Liver (tissue), 8 donors: ENCODE measurements at regions not wholly inside any gene's neighbourhood (a gene's known extent, or its start where the extent isn't known, plus 50 kb on each side); places are given as distances from the start of the nearest gene placed in this dataset.

ENCODE experiments used
- DNase-seq: peaks from one replicate; pipeline ENCODE4 v3.0.0-alpha.2; 2017; ENCODE audit warnings: low spot score
- H3K27ac ChIP-seq, 2 donors: one replicate each; pipeline ENCODE4 v1.7.0; 2013; ENCODE audit warnings: inconsistent platforms in 2 of 2, low read length in 2 of 2, control low read depth in 1 of 2, low read depth in 1 of 2, mild to moderate bottlenecking in 1 of 2
- H3K27me3 ChIP-seq, 4 donors: one replicate each; pipeline versions ENCODE4 v1.6.1 to v1.7.0; 2013; ENCODE audit warnings: low read length in 3 of 4, inconsistent platforms in 1 of 4, mild to moderate bottlenecking in 1 of 4, moderate library complexity in 1 of 4; ENCODE audit not compliant: control insufficient read depth in 4 of 4, insufficient read depth in 4 of 4
- H3K36me3 ChIP-seq, 4 donors: one replicate each; pipeline versions ENCODE4 v1.6.1 to v1.7.0; 2013; ENCODE audit warnings: low read length in 3 of 4, mild to moderate bottlenecking in 3 of 4, low read depth in 1 of 4, moderate library complexity in 1 of 4; ENCODE audit not compliant: control insufficient read depth in 4 of 4, insufficient read depth in 3 of 4
- H3K4me1 ChIP-seq, 4 donors: one replicate each; pipeline versions ENCODE4 v1.6.1 to v1.7.0; 2013; ENCODE audit warnings: low read length in 3 of 4, mild to moderate bottlenecking in 3 of 4, moderate library complexity in 1 of 4; ENCODE audit not compliant: control insufficient read depth in 4 of 4, insufficient read depth in 4 of 4
- H3K4me3 ChIP-seq, 3 donors: one replicate each; pipeline versions ENCODE4 v1.6.1 to v1.7.0; 2013; ENCODE audit warnings: low read length in 3 of 3, control low read depth in 1 of 3, low read depth in 1 of 3, mild to moderate bottlenecking in 1 of 3
- H3K9ac ChIP-seq, 2 donors: one replicate each; pipeline ENCODE4 v1.7.0; 2013; ENCODE audit warnings: low read length in 2 of 2, mild to moderate bottlenecking in 2 of 2, moderate library complexity in 2 of 2, control low read depth in 1 of 2, low read depth in 1 of 2
- H3K9me3 ChIP-seq, 4 donors: one replicate each; pipeline versions ENCODE4 v1.6.1 to v1.7.0; 2013; ENCODE audit warnings: low read length in 3 of 4; ENCODE audit not compliant: control insufficient read depth in 4 of 4
- ATF3 ChIP-seq: IDR thresholded peaks from 2 replicates; pipeline ENCODE4 v1.6.1; 2016; ENCODE audit warnings: antibody characterized with exemption
- CTCF ChIP-seq: fragments of 150-350 bp; IDR thresholded peaks from 2 replicates; pipeline ENCODE4 v1.5.1; 2017; ENCODE audit warnings: improper control_type of control experiment, low read depth, low read length; ENCODE audit not compliant: missing input control
- EGR1 ChIP-seq, 2 donors: IDR thresholded peaks; 2 replicates each; pipeline ENCODE4 v1.6.1; 2016 to 2018; ENCODE audit warnings: antibody characterized with exemption in 2 of 2, low read depth in 2 of 2
- FOXA1 ChIP-seq: IDR thresholded peaks from 2 replicates; pipeline ENCODE4 v1.6.1; 2016; ENCODE audit warnings: antibody characterized with exemption
- FOXA2 ChIP-seq: IDR thresholded peaks from 2 replicates; pipeline ENCODE4 v1.6.1; 2016; ENCODE audit warnings: antibody characterized with exemption
- HNF4G ChIP-seq: IDR thresholded peaks from 2 replicates; pipeline ENCODE4 v1.6.1; 2016; ENCODE audit warnings: antibody characterized with exemption
- JUND ChIP-seq, 2 donors: IDR thresholded peaks; 2 replicates each; pipeline ENCODE4 v1.6.1; 2016; ENCODE audit warnings: antibody characterized with exemption in 2 of 2
- MAX ChIP-seq: IDR thresholded peaks from 2 replicates; pipeline ENCODE4 v1.6.1; 2016; ENCODE audit warnings: antibody characterized with exemption
- NR2F2 ChIP-seq: IDR thresholded peaks from 2 replicates; pipeline ENCODE4 v1.6.1; 2016; ENCODE audit warnings: antibody characterized with exemption
- RAD21 ChIP-seq, 2 donors: IDR thresholded peaks; 2 replicates each; pipeline ENCODE4 v1.6.1; 2016; ENCODE audit warnings: antibody characterized with exemption in 2 of 2, mild to moderate bottlenecking in 2 of 2
- REST ChIP-seq: IDR thresholded peaks from 2 replicates; pipeline ENCODE4 v1.6.1; 2016; ENCODE audit warnings: antibody characterized with exemption, mild to moderate bottlenecking
- RXRA ChIP-seq, 2 donors: IDR thresholded peaks; 2 replicates each; pipeline ENCODE4 v1.6.1; 2017 to 2018; ENCODE audit warnings: antibody characterized with exemption in 2 of 2, mild to moderate bottlenecking in 1 of 2
- SP1 ChIP-seq: IDR thresholded peaks from 2 replicates; pipeline ENCODE4 v1.6.1; 2018; ENCODE audit warnings: antibody characterized with exemption, mild to moderate bottlenecking
- TAF1 ChIP-seq: conservative IDR thresholded peaks from 2 replicates; pipeline ENCODE4 v1.6.1; 2016; ENCODE audit warnings: antibody characterized with exemption, mild to moderate bottlenecking
- YY1 ChIP-seq: IDR thresholded peaks from 2 replicates; pipeline ENCODE4 v1.6.1; 2016; ENCODE audit warnings: antibody characterized with exemption, mild to moderate bottlenecking
- ZBTB33 ChIP-seq: IDR thresholded peaks from 2 replicates; pipeline ENCODE4 v1.6.1; 2016; ENCODE audit warnings: antibody characterized with exemption
- WGBS: extraction: QIAGEN DNeasy Blood & Tissue Kit; methylation state at CpG from one replicate; pipeline ENCODE4 v1.1.7; 2013; 5-methylcytosine and 5-hydroxymethylcytosine counted together
- donor health status: healthy.
- donor health status: healthy.
- donor health status: healthy.
- donor health status: healthy.
- donor health status: healthy.

GRCh38 chr11:34830648-34831047 is 85.5 kb downstream of the APIP start:
- WGBS, result 92% methylated on average over 8 of the region's 8 CpGs
- Histone ChIP-seq H3K4me1 (peaks cover 0 to 3% (median 0%) of the 10 kb centered on the region in 4 donors), H3K4me3 (no peak overlapping the region), H3K9ac (no peak overlapping the region), H3K27me3 (no peaks in the 10 kb centered on the region), H3K27ac (no peak overlapping the region), H3K36me3 (no peaks in the 10 kb centered on the region), H3K9me3 (no peaks in the 10 kb centered on the region)
- DNase-seq, result no peak
- TF ChIP-seq CTCF, result no peak
- TF ChIP-seq ZBTB33, result no peak
- TF ChIP-seq MAX, result no peak
- TF ChIP-seq REST, result no peak
- no peak for TF ChIP-seq SP1
- TF ChIP-seq RXRA (IDR thresholded peaks at IDR 0.05), result no peak
- TF ChIP-seq FOXA2, result no peak
- TF ChIP-seq NR2F2, result no peak
- no peak for TF ChIP-seq ATF3

- 60% methylated on average over 5 of the region's 5 CpGs for WGBS
- Histone ChIP-seq H3K4me1 (peaks cover 0 to 3% (median 0%) of the 10 kb centered on the region in 4 donors), H3K27ac (no peak overlapping the region), H3K9me3 (no peaks in the 10 kb centered on the region), H3K9ac (no peak overlapping the region), H3K4me3 (no peak overlapping the region), H3K36me3 (no peaks in the 10 kb centered on the region), H3K27me3 (no peaks in the 10 kb centered on the region)
- TF ChIP-seq NR2F2 (no peak), YY1 (no peak), TAF1 (no peak), EGR1 (IDR thresholded peaks at IDR 0.05; ENCODE audit: low read depth in 2 of 2) (no peak), RAD21 (IDR thresholded peaks at IDR 0.05) (no peak), HNF4G (no peak), FOXA2 (no peak), JUND (IDR thresholded peaks at IDR 0.05) (no peak), MAX (no peak), FOXA1 (no peak)
- DNase-seq, result no peak
Measured at GRCh38 chr11:34830035-34830434, 86.1 kb downstream of the APIP start.
